H1 (cell line): ENCODE measurements at regions not wholly inside any gene's neighbourhood (a gene's known extent, or its start where the extent isn't known, plus 50 kb on each side); places are given as distances from the start of the nearest gene placed in this dataset.

ENCODE experiments used
- CTCF ChIA-PET: fragments of 300-600 bp; sonication (Branson Sonifier 250); formaldehyde crosslinking; loops from one replicate; lab custom pipeline; 2021; ENCODE audit not compliant: partially characterized antibody; lab: Charles Lee
- POLR2A ChIA-PET: fragments of 300-600 bp; sonication (Branson Sonifier 250); formaldehyde crosslinking; loops from one replicate; lab custom pipeline; 2021; ENCODE audit warnings: inconsistent platforms; ENCODE audit not compliant: partially characterized antibody; lab: Charles Lee
- DNase-seq, 2 experiments: peaks; one replicate each; pipeline versions ENCODE4 v3.0.0 to v3.0.0-alpha.2; 2010 to 2022; ENCODE audit warnings: low spot score in 2 of 2, low read depth in 1 of 2, mixed read lengths in 1 of 2
- FAIRE-seq: peaks from 2 replicates; lab custom pipeline; 2011; peaks lifted over from hg19 to GRCh38; lab: Jason Lieb, UNC
- H2AFZ ChIP-seq: 2 replicates; pipeline ENCODE4 v1.8.1; 2012; ENCODE audit warnings: low read length, inconsistent platforms
- H2AK5ac ChIP-seq: 2 replicates; pipeline ENCODE4 v1.6.1; 2013; ENCODE audit warnings: low read depth, low read length
- H2BK120ac ChIP-seq: replicated peaks from 2 replicates; pipeline ENCODE3; 2013; ENCODE audit warnings: low read depth, low read length, inconsistent platforms
- H2BK12ac ChIP-seq: 2 replicates; pipeline ENCODE4 v1.6.1; 2013; ENCODE audit warnings: low read depth, low read length
- H2BK15ac ChIP-seq: 2 replicates; pipeline ENCODE4 v1.6.1; 2013; ENCODE audit warnings: low read length
- H2BK20ac ChIP-seq: 2 replicates; pipeline ENCODE4 v1.6.1; 2013; ENCODE audit warnings: low read length
- H2BK5ac ChIP-seq: 2 replicates; pipeline ENCODE4 v1.6.1; 2013; ENCODE audit warnings: low read depth, low read length
- H3K14ac ChIP-seq: 2 replicates; pipeline ENCODE4 v1.6.1; 2013; ENCODE audit warnings: inconsistent platforms; ENCODE audit not compliant: insufficient read length
- H3K18ac ChIP-seq: 2 replicates; pipeline ENCODE4 v1.6.1; 2013; ENCODE audit warnings: low read length; ENCODE audit errors: extremely low read depth
- H3K23ac ChIP-seq: 2 replicates; pipeline ENCODE4 v1.6.1; 2013; ENCODE audit warnings: inconsistent platforms; ENCODE audit not compliant: insufficient read length
- H3K23me2 ChIP-seq: 2 replicates; pipeline ENCODE4 v1.6.1; 2013; ENCODE audit warnings: low read depth, low read length
- H3K27ac ChIP-seq: 2 replicates; pipeline ENCODE4 v1.6.1; 2011; ENCODE audit warnings: low read depth, low read length, inconsistent platforms
- H3K27me3 ChIP-seq, 4 experiments: replicated peaks in 1 of 4; 1 replicate in 1 of 4; 2 replicates in 3 of 4; pipeline versions ENCODE4 v1.6.1 to v1.8.1; 2011 to 2013; ENCODE audit warnings: low read length in 3 of 4, mild to moderate bottlenecking in 3 of 4, inconsistent platforms in 2 of 4, mixed read lengths in 2 of 4, moderate library complexity in 1 of 4; ENCODE audit not compliant: control insufficient read depth in 3 of 4, insufficient read depth in 3 of 4; ENCODE audit errors: extremely low read depth in 1 of 4
- H3K36me3 ChIP-seq, 4 experiments: 2 replicates each; pipeline versions ENCODE4 v1.6.1 to v1.8.1; 2011 to 2013; ENCODE audit warnings: mild to moderate bottlenecking in 4 of 4, low read length in 3 of 4, moderate library complexity in 2 of 4, control low read depth in 1 of 4, inconsistent platforms in 1 of 4; ENCODE audit not compliant: insufficient read depth in 4 of 4, control insufficient read depth in 2 of 4
- H3K4ac ChIP-seq: replicated peaks from 2 replicates; pipeline ENCODE3; 2013; ENCODE audit warnings: low read length, low read depth, mixed read lengths, inconsistent platforms; ENCODE audit not compliant: insufficient read length
- H3K4me1 ChIP-seq, 4 experiments: replicated peaks in 1 of 4; 1 replicate in 1 of 4; 2 replicates in 3 of 4; pipeline versions ENCODE4 v1.6.1 to v1.8.1; 2011 to 2013; ENCODE audit warnings: low read length in 3 of 4, inconsistent platforms in 2 of 4, mixed read lengths in 1 of 4; ENCODE audit not compliant: insufficient read depth in 4 of 4, control insufficient read depth in 3 of 4
- H3K4me2 ChIP-seq, 2 experiments: 2 replicates each; pipeline versions ENCODE4 v1.6.1 to v1.8.1; 2011 to 2013; ENCODE audit warnings: low read depth in 2 of 2, low read length in 2 of 2, control low read depth in 1 of 2, inconsistent platforms in 1 of 2, mild to moderate bottlenecking in 1 of 2; ENCODE audit not compliant: insufficient read depth in 1 of 2
- H3K4me3 ChIP-seq, 4 experiments: fragments of 200-600, 300-600 bp in 1 of 4; sonication (generic), shearing (Covaris generic), sonication (Bioruptor Twin) in 1 of 4; 2 replicates each; pipeline versions ENCODE4 v1.5.1 to v1.8.1; 2011 to 2016; ENCODE audit warnings: low read length in 4 of 4, low read depth in 3 of 4, control low read depth in 2 of 4, inconsistent platforms in 2 of 4, mild to moderate bottlenecking in 2 of 4, mixed read lengths in 1 of 4, moderate library complexity in 1 of 4; ENCODE audit not compliant: insufficient read depth in 2 of 4; ENCODE audit errors: extremely low read depth in 1 of 4
- H3K56ac ChIP-seq: replicated peaks from 2 replicates; pipeline ENCODE3; 2013; ENCODE audit warnings: low read depth, mild to moderate bottlenecking, mixed read lengths, low read length, inconsistent platforms; ENCODE audit not compliant: insufficient read length
- H3K79me1 ChIP-seq: 2 replicates; pipeline ENCODE4 v1.6.1; 2013; ENCODE audit warnings: low read depth, low read length, control low read depth
- H3K79me2 ChIP-seq, 2 experiments: 2 replicates each; pipeline versions ENCODE4 v1.6.1 to v1.8.1; 2012 to 2013; ENCODE audit warnings: low read length in 2 of 2, mild to moderate bottlenecking in 2 of 2, inconsistent platforms in 1 of 2; ENCODE audit not compliant: insufficient read depth in 2 of 2, control insufficient read depth in 1 of 2
- H3K9ac ChIP-seq, 4 experiments: replicated peaks in 1 of 4; 1 replicate in 1 of 4; 2 replicates in 3 of 4; pipeline versions ENCODE4 v1.6.1 to v1.8.1; 2011 to 2013; ENCODE audit warnings: low read depth in 3 of 4, low read length in 3 of 4, control low read depth in 2 of 4, mild to moderate bottlenecking in 2 of 4, moderate library complexity in 2 of 4, inconsistent platforms in 1 of 4; ENCODE audit errors: extremely low read depth in 1 of 4
- H3K9me3 ChIP-seq, 2 experiments: 2 replicates each; pipeline versions ENCODE4 v1.6.1 to v1.8.1; 2012 to 2013; ENCODE audit warnings: mild to moderate bottlenecking in 2 of 2, moderate library complexity in 2 of 2, control low read depth in 1 of 2, inconsistent platforms in 1 of 2, low read depth in 1 of 2, low read length in 1 of 2, mixed read lengths in 1 of 2; ENCODE audit not compliant: insufficient read depth in 2 of 2
- H4K20me1 ChIP-seq, 2 experiments: replicated peaks in 1 of 2; 2 replicates each; pipeline versions ENCODE3 to v1.8.1; 2011 to 2013; ENCODE audit warnings: inconsistent platforms in 2 of 2, low read length in 2 of 2, mild to moderate bottlenecking in 1 of 2; ENCODE audit not compliant: insufficient read depth in 2 of 2, control insufficient read depth in 1 of 2
- H4K5ac ChIP-seq: 2 replicates; pipeline ENCODE4 v1.6.1; 2013; ENCODE audit warnings: low read length, low read depth, mixed read lengths, inconsistent platforms; ENCODE audit not compliant: insufficient read length
- H4K8ac ChIP-seq: 2 replicates; pipeline ENCODE4 v1.8.0; 2013; ENCODE audit warnings: mild to moderate bottlenecking, moderate library complexity, low read length, inconsistent platforms; ENCODE audit not compliant: insufficient read depth; ENCODE audit errors: extremely low read depth
- H4K91ac ChIP-seq: replicated peaks from 2 replicates; pipeline ENCODE3; 2013; ENCODE audit warnings: low read length, mixed read lengths, inconsistent platforms; ENCODE audit not compliant: insufficient read length
- BACH1 ChIP-seq: IDR thresholded peaks from 2 replicates; pipeline ENCODE4 v1.6.1; 2012; ENCODE audit warnings: low read length, improper control_type of control experiment
- BRCA1 ChIP-seq: IDR thresholded peaks from 2 replicates; pipeline ENCODE4 v1.6.1; 2012; ENCODE audit warnings: low read depth, low read length, improper control_type of control experiment
- E2F6 ChIP-seq: IDR thresholded peaks from 2 replicates; pipeline ENCODE4 v1.6.1; 2012; ENCODE audit warnings: inconsistent platforms
- EP300 ChIP-seq, 2 experiments: IDR thresholded peaks; 1 replicate in 1 of 2; 2 replicates in 1 of 2; pipeline ENCODE4 v1.6.1; 2011 to 2012; ENCODE audit warnings: low read depth in 2 of 2, low read length in 2 of 2, mild to moderate bottlenecking in 2 of 2, borderline replicate concordance in 1 of 2, inconsistent platforms in 1 of 2, moderate library complexity in 1 of 2
- NRF1 ChIP-seq: IDR thresholded peaks from 2 replicates; pipeline ENCODE4 v1.6.1; 2011; ENCODE audit warnings: mild to moderate bottlenecking, low read depth, low read length, improper control_type of control experiment
- RNF2 ChIP-seq: fragments of 200-900, 300-1000 bp; sonication (generic); IDR thresholded peaks from 2 replicates; pipeline ENCODE4 v1.7.1; 2016; ENCODE audit warnings: borderline replicate concordance, low read depth, mild to moderate bottlenecking, antibody characterized with exemption, low read length; ENCODE audit not compliant: poor library complexity, severe bottlenecking; ENCODE audit errors: missing control alignments
- SIN3A ChIP-seq, 2 experiments: IDR thresholded peaks in 1 of 2; conservative IDR thresholded peaks in 1 of 2; 2 replicates each; pipeline ENCODE4 v1.6.1; 2011 to 2012; ENCODE audit warnings: low read length in 2 of 2, improper control_type of control experiment in 1 of 2, low read depth in 1 of 2, mild to moderate bottlenecking in 1 of 2
- SIRT6 ChIP-seq: IDR thresholded peaks from one replicate; pipeline ENCODE4 v1.7.1; 2012; ENCODE audit warnings: low read length, inconsistent platforms
- SP2 ChIP-seq: IDR thresholded peaks from 2 replicates; pipeline ENCODE4 v1.6.1; 2012; ENCODE audit warnings: mild to moderate bottlenecking, low read length, inconsistent platforms
- SP4 ChIP-seq: IDR thresholded peaks from 2 replicates; pipeline ENCODE4 v1.6.1; 2012; ENCODE audit warnings: low read length, inconsistent platforms
- TCF12 ChIP-seq: IDR thresholded peaks from 2 replicates; pipeline ENCODE4 v1.6.1; 2011; ENCODE audit warnings: low read depth, mild to moderate bottlenecking, low read length
- WGBS, 2 experiments: shearing (Covaris generic) in 1 of 2; methylation state at CpG; one replicate each; pipeline versions ENCODE4 v1.1.6 to v1.1.7; 2013 to 2015; ENCODE audit warnings: low lambda C conversion rate in 2 of 2, mixed read lengths in 2 of 2, inconsistent platforms in 1 of 2, low coverage in 1 of 2, missing lambda C conversion rate in 1 of 2; ENCODE audit not compliant: insufficient replicate concordance in 2 of 2, insufficient coverage in 1 of 2, insufficient read length in 1 of 2; ENCODE audit errors: extremely low coverage in 1 of 2, missing lambda C conversion rate in 1 of 2; 5-methylcytosine and 5-hydroxymethylcytosine counted together

GRCh38 chr1:67941746-67942145, 108.5 kb upstream of the GNG12 start:
- no peak overlapping the region for H4K8ac ChIP-seq
- no peak overlapping the region for H3K14ac ChIP-seq
- no peak overlapping the region for H3K9ac ChIP-seq
- no peaks in the 10 kb centered on the region for H3K79me2 ChIP-seq
- no peak overlapping the region for H2BK120ac ChIP-seq
- no peak overlapping the region for H2AK5ac ChIP-seq
- H3K36me3 ChIP-seq: no peaks in the 10 kb centered on the region
- no peaks in the 10 kb centered on the region for H4K20me1 ChIP-seq
- H3K18ac ChIP-seq: no peak overlapping the region
- H3K4me3 ChIP-seq: no peak overlapping the region
- DNase-seq: no peak
- no peaks in the 10 kb centered on the region for H3K4me1 ChIP-seq
- H3K27me3 ChIP-seq: no peaks in the 10 kb centered on the region
- no peak overlapping the region for H2BK12ac ChIP-seq
- H3K79me1 ChIP-seq: no peaks in the 10 kb centered on the region
- no peak overlapping the region for H2BK20ac ChIP-seq
- no peak overlapping the region for H4K91ac ChIP-seq
- H4K5ac ChIP-seq: no peak overlapping the region
- H3K4me2 ChIP-seq: no peak overlapping the region
- 62% methylated on average over 3 of the region's 3 CpGs; no CpG with 5 or more reads in 1 of the 2 experiments for WGBS, 2 experiments
- no peak overlapping the region for H3K23ac ChIP-seq
- ChIA-PET POLR2A (no interaction called here), CTCF (interaction anchor here (0.9 to 1.7 kb wide), 4 partner anchors 10 to 24 kb away, joined by 3 to 12 read pairs (median 6); no protein-coding TSS in a partner anchor)
- H2BK15ac ChIP-seq: no peak overlapping the region
- H3K56ac ChIP-seq: no peak overlapping the region
- H3K4ac ChIP-seq: no peak overlapping the region
- no peak overlapping the region for H2BK5ac ChIP-seq
- no peaks in the 10 kb centered on the region; the same call in 1 of the 2 replicates for H3K23me2 ChIP-seq
- no peak overlapping the region for H2AFZ ChIP-seq
- H3K27ac ChIP-seq: no peak overlapping the region
- no peak for FAIRE-seq
- no peaks in the 10 kb centered on the region for H3K9me3 ChIP-seq
- TF ChIP-seq NRF1: no peak
- TF ChIP-seq BRCA1: no peak
- TF ChIP-seq E2F6: no peak
- TF ChIP-seq SP2: no peak
- TF ChIP-seq TCF12: no peak
- no peak for TF ChIP-seq RNF2
- no peak for TF ChIP-seq BACH1
- no peak for TF ChIP-seq EP300 (IDR thresholded peaks at IDR 0.05; ENCODE audit: borderline replicate concordance in 1 of 2, low read depth in 2 of 2, low read length in 2 of 2)
- TF ChIP-seq SP4: no peak
- TF ChIP-seq SIN3A (conservative IDR thresholded peaks at IDR 0.05 in 1 of 2, IDR thresholded peaks at IDR 0.05 in 1 of 2; ENCODE audit: low read depth in 1 of 2, low read length in 2 of 2): no peak
- TF ChIP-seq SIRT6: no peak
